ENCODE measurements at regions not wholly inside any gene's neighbourhood (a gene's known extent, or its start where the extent isn't known, plus 50 kb on each side); places are given as distances from the start of the nearest gene placed in this dataset.
A peak's percentile ranks its signal among the peaks of the same experiment; 100 is the strongest.

- ChIA-PET POLR2A (no interaction called here), CTCF (ENCODE audit: low intra/inter-chr PET ratio) (no interaction called here)
- H3K79me2 ChIP-seq (ENCODE audit: control insufficient read depth, insufficient read depth, low read length): no peaks in the 10 kb centered on the region
- intact Hi-C loops (cut with micrococcal nuclease): no loop called here
- H2AFZ ChIP-seq (ENCODE audit: low read depth, low read length): no peak overlapping the region
- TF ChIP-seq MAFF (IDR thresholded peaks at IDR 0.05; ENCODE audit: low read length) (no peak), NFE2L1 (tag; IDR thresholded peaks at IDR 0.05; ENCODE audit: borderline replicate concordance, low read depth) (no peak), ZBTB1 (CRISPR knock-in tag; IDR thresholded peaks at IDR 0.05; ENCODE audit: borderline replicate concordance, low read depth) (no peak), ZNF280A (IDR thresholded peaks at IDR 0.05; ENCODE audit: low read depth, partially characterized antibody) (no peak), NFXL1 (CRISPR knock-in tag; IDR thresholded peaks at IDR 0.05) (no peak), HMG20B (CRISPR knock-in tag; IDR thresholded peaks at IDR 0.05) (no peak), KAT7 (CRISPR knock-in tag; IDR thresholded peaks at IDR 0.05; ENCODE audit: borderline replicate concordance) (no peak), HNRNPK (IDR thresholded peaks at IDR 0.05; ENCODE audit: low read depth, low read length, poor library complexity, severe bottlenecking) (no peak), NBN (IDR thresholded peaks at IDR 0.05; ENCODE audit: low read depth) (no peak), ZNF408 (CRISPR knock-in tag; IDR thresholded peaks at IDR 0.05; ENCODE audit: low read depth) (no peak), SMARCB1 (IDR thresholded peaks at IDR 0.05; ENCODE audit: insufficient read length, low read depth) (no peak), TAF7 (tag; IDR thresholded peaks at IDR 0.05) (no peak), ATF7 (IDR thresholded peaks at IDR 0.05) (no peak)
- H3K9me3 ChIP-seq (replicated peaks; ENCODE audit: control insufficient read depth, insufficient read depth, low read depth, low read length): no peaks in the 10 kb centered on the region
- H3K36me3 ChIP-seq (ENCODE audit: control insufficient read depth, insufficient read depth, low read length): no peaks in the 10 kb centered on the region
- WGBS (ENCODE audit: insufficient coverage, low coverage, missing lambda C conversion rate): 3% methylated on average over 5 of the region's 5 CpGs
- in situ Hi-C loops (cut with MboI): no loop called here
- FAIRE-seq (peak; percentile 19), ATAC-seq (no peak), DNase-seq (ENCODE audit: extremely low read depth in 1 of 4, low spot score in 3 of 4) (no peak)
- peaks cover 3 to 23% of the 10 kb centered on the region in 2 experiments; a peak in 4 of 5 replicates for H3K27me3 ChIP-seq (ENCODE audit: control insufficient read depth in 2 of 2, insufficient read depth in 2 of 2, low read length in 2 of 2)
- H3K4me2 ChIP-seq (ENCODE audit: insufficient read depth, low read length): no peak overlapping the region
- H3K27ac ChIP-seq (ENCODE audit: extremely low read depth, low read depth, low read length): no peak overlapping the region
- no TSS peak for BruUV-seq (replicated peaks)
- H3K4me1 ChIP-seq (replicated peaks in 1 of 2; ENCODE audit: control insufficient read depth in 2 of 2, insufficient read depth in 2 of 2, low read length in 2 of 2): no peaks in the 10 kb centered on the region
- H4K20me1 ChIP-seq (replicated peaks; ENCODE audit: control insufficient read depth, insufficient read depth, low read length): no peaks in the 10 kb centered on the region
- H3K9me1 ChIP-seq (ENCODE audit: control insufficient read depth, insufficient read depth, low read length): no peaks in the 10 kb centered on the region
- H3K4me3 ChIP-seq: no peak overlapping the region
- H3K9ac ChIP-seq (ENCODE audit: insufficient read depth in 1 of 2, low read depth in 2 of 2, low read length in 2 of 2): no peak overlapping the region
These were observed 118.8 kb downstream of the HERPUD2 start for GRCh38 chr7:35576031-35576573.
